ENCODE measurements at regions not wholly inside any gene's neighbourhood (a gene's known extent, or its start where the extent isn't known, plus 50 kb on each side); places are given as distances from the start of the nearest gene placed in this dataset.

DNA sequence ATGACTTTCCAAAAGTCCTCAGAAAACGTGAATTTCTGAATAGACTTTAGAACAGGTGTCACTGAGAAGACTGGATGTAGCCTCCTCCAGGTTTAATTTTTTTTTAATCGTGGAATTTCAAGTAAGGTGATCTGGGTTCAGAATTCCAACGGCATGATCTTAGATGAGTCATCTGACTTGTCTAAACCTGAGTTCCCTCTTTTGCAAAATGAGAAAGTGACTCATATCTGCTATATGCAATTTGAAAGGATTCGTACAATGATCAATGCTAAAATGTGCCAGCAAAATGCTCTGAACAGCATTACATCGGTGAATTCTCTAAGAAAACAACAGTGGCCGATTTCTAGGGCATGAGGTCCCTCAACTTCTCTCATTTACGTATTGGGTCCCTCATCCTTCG lies 69.1 kb upstream of the ZNF516 start:
- no peak for TF ChIP-seq CTCF (conservative IDR thresholded peaks at IDR 0.05)
- no peak for TF ChIP-seq ZFX (IDR thresholded peaks at IDR 0.05)
- H3K27ac ChIP-seq = peak overlapping the region; percentile 67; the same call in 1 of the 2 replicates

DNA sequence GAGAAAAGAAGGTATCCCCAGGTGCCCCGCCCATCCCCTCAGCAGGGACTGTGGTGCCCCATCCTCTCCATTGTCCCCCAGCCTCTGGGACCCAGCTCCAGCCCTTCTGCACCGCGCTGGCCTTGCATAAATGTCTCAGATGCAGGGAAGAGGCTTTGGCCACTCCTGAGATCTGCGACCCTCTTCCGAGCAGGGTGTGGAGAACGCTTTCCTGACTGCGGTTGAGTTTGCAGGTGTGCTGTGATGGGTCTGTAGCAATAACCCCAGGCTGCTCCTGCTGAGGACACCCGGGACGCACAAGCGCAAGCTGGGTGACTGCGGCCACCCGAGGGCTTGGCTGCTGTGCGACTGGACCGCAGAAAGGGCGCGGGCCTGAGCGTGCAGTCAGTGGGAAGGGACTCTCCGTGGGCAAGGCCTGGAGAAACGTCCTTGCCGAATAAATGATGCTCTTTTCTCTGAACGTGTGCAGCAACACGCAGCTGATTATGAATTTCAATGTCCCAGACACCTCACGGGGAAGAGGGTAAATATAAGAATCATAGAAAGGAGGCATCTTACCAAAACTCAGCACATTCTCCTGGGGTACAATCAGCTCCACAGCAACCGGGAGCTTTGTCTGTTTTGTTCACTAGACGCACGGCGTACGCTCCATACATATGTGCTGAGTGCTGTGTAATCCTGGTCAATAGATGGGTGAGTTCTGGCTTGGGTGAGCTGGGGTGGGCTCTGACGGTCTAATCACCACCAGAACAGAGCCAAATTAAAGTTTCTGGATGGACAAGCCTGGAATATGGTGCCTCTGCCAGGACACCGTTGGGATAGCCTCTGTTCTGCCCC lies 67.5 kb upstream of the ZNF516 start:
- no peak overlapping the region for H3K27ac ChIP-seq
- TF ChIP-seq ZFX (IDR thresholded peaks at IDR 0.05) = no peak
- no peak for TF ChIP-seq CTCF (conservative IDR thresholded peaks at IDR 0.05)

GRCh38 chr18:76558881-76559667 lies 64.0 kb upstream of the ZNF516 start:
- no peak for TF ChIP-seq ZFX (IDR thresholded peaks at IDR 0.05)
- no peak for TF ChIP-seq CTCF (conservative IDR thresholded peaks at IDR 0.05)
- no peak overlapping the region for H3K27ac ChIP-seq

DNA sequence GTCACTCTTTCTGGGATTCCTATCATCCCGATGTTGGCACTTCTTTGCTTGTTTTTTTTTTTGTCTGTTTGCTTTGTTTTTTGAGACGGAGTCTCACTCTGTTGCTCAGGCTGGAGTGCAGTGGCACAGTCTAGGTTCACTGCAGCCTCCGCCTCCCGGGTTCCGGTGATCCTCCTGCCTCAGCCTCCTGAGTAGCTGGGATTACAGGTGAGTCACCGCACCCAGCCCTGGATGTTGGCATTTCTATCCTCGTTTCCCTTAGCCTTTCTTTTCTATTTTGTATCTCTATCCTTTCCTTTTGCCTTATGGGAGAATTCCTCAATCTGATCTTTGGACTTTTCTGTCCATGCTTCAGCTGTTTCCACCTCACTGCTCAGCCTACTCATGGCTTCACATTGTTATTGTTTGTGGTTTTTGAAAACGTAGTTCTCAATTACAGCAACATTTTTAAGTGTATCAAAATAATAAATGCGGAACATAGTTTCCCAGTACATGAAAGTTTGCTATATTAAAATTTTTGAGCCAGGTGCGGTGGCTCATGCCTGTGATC lies 62.1 kb upstream of the ZNF516 start:
- no peak overlapping the region for H3K27ac ChIP-seq
- TF ChIP-seq CTCF (conservative IDR thresholded peaks at IDR 0.05) = no peak
- TF ChIP-seq ZFX (IDR thresholded peaks at IDR 0.05) = no peak

DNA sequence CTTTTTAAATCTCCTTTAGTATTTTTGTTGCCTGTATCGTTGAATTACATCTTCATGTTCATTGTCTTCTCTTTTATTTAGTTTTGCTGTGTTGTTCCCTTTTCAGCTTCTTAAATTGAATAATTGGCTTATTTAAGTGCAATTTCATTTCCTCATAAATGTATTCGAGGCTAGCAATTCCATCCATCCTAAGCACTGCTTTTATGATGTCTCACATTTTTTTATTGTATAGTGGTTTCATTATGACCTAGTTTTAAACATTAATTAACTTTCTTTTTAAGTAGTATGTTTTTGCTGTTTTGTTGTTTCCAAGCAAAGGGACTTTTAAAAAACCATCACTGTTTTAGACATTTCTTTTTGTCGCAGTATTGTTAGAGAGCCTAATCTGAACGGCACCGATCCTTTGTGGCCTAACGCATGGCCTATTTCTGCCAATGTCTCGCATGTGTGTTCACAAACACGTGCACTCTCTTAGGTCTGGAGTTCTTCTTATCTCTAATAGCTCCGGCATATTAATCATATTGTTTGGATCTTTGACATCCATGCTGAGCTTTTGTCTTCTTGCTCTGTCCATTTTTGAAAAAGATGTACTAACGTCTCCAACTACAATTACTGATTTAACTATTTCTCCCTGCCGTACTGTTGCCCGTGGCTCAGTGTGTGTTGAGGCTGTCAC lies 59.6 kb upstream of the ZNF516 start:
- TF ChIP-seq CTCF (conservative IDR thresholded peaks at IDR 0.05) (no peak), ZFX (IDR thresholded peaks at IDR 0.05) (no peak)
- no peak overlapping the region for H3K27ac ChIP-seq

- no peak overlapping the region for H3K27ac ChIP-seq
- no peak for TF ChIP-seq CTCF (conservative IDR thresholded peaks at IDR 0.05)
- no peak for TF ChIP-seq ZFX (IDR thresholded peaks at IDR 0.05)
Measured at GRCh38 chr18:76553715-76554546, 58.9 kb upstream of the ZNF516 start.

All from C4-2B (cell line).